ENCODE measurements at regions not wholly inside any gene's neighbourhood (a gene's known extent, or its start where the extent isn't known, plus 50 kb on each side); places are given as distances from the start of the nearest gene placed in this dataset.

- TF ChIP-seq TAF1 (IDR thresholded peaks at IDR 0.05; ENCODE audit: borderline replicate concordance, insufficient read depth, low read length) (no peak), FOXP2 (optimal IDR thresholded peaks at IDR 0.05; ENCODE audit: borderline replicate concordance, extremely low read depth, extremely low read length, insufficient read depth) (no peak), POLR2AphosphoS5 (IDR thresholded peaks at IDR 0.05; ENCODE audit: low read depth, low read length) (no peak), SIN3A (IDR thresholded peaks at IDR 0.05; ENCODE audit: borderline replicate concordance, insufficient read depth, low read length) (no peak)
- TF ChIP-seq, protein P1, sequence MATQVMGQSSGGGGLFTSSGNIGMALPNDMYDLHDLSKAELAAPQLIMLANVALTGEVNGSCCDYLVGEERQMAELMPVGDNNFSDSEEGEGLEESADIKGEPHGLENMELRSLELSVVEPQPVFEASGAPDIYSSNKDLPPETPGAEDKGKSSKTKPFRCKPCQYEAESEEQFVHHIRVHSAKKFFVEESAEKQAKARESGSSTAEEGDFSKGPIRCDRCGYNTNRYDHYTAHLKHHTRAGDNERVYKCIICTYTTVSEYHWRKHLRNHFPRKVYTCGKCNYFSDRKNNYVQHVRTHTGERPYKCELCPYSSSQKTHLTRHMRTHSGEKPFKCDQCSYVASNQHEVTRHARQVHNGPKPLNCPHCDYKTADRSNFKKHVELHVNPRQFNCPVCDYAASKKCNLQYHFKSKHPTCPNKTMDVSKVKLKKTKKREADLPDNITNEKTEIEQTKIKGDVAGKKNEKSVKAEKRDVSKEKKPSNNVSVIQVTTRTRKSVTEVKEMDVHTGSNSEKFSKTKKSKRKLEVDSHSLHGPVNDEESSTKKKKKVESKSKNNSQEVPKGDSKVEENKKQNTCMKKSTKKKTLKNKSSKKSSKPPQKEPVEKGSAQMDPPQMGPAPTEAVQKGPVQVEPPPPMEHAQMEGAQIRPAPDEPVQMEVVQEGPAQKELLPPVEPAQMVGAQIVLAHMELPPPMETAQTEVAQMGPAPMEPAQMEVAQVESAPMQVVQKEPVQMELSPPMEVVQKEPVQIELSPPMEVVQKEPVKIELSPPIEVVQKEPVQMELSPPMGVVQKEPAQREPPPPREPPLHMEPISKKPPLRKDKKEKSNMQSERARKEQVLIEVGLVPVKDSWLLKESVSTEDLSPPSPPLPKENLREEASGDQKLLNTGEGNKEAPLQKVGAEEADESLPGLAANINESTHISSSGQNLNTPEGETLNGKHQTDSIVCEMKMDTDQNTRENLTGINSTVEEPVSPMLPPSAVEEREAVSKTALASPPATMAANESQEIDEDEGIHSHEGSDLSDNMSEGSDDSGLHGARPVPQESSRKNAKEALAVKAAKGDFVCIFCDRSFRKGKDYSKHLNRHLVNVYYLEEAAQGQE (IDR thresholded peaks at IDR 0.05; ENCODE audit: insufficient read depth in 1 of 2, low read depth in 2 of 2, low read length in 2 of 2), result no peak
Measured at GRCh38 chr2:22616031-22616430, 768.9 kb upstream of the KLHL29 start.

DNA sequence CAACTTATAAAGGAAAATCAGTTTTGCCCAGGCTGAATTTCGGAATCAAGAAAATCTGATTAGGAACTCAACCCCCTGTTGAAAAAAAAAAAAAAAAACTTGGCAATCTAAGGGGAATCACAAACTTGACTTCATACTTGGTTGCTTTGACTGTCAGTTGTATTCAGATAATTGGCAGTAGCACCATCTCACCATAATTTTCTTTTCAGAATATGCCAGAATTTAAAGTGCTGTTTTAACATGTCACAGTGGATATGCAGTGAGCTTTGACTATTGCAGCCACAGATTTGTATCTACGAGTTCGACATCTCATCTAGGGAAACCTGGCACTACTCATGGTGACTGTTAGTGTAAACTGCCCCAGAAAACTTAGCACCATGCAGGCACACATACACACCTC is 761.4 kb upstream of the KLHL29 start:
- TF ChIP-seq, protein P1 (IDR thresholded peaks at IDR 0.05; ENCODE audit: insufficient read depth in 1 of 2, low read depth in 2 of 2, low read length in 2 of 2), result no peak
- TF ChIP-seq TAF1 (IDR thresholded peaks at IDR 0.05; ENCODE audit: borderline replicate concordance, insufficient read depth, low read length) (no peak), SIN3A (IDR thresholded peaks at IDR 0.05; ENCODE audit: borderline replicate concordance, insufficient read depth, low read length) (no peak), POLR2AphosphoS5 (IDR thresholded peaks at IDR 0.05; ENCODE audit: low read depth, low read length) (no peak), FOXP2 (optimal IDR thresholded peaks at IDR 0.05; ENCODE audit: borderline replicate concordance, extremely low read depth, extremely low read length, insufficient read depth) (no peak)

- no peak for TF ChIP-seq FOXP2 (optimal IDR thresholded peaks at IDR 0.05; ENCODE audit: borderline replicate concordance, extremely low read depth, extremely low read length, insufficient read depth)
Measured at GRCh38 chr2:22626621-22627020, 758.4 kb upstream of the KLHL29 start.

GRCh38 chr2:22628221-22628620 is 756.8 kb upstream of the KLHL29 start:
- no peak for TF ChIP-seq SIN3A (IDR thresholded peaks at IDR 0.05; ENCODE audit: borderline replicate concordance, insufficient read depth, low read length)
- no peak for TF ChIP-seq TAF1 (IDR thresholded peaks at IDR 0.05; ENCODE audit: borderline replicate concordance, insufficient read depth, low read length)
- TF ChIP-seq FOXP2 (optimal IDR thresholded peaks at IDR 0.05; ENCODE audit: borderline replicate concordance, extremely low read depth, extremely low read length, insufficient read depth), result no peak
- TF ChIP-seq POLR2AphosphoS5 (IDR thresholded peaks at IDR 0.05; ENCODE audit: low read depth, low read length), result no peak
- TF ChIP-seq, protein P1 (IDR thresholded peaks at IDR 0.05; ENCODE audit: insufficient read depth in 1 of 2, low read depth in 2 of 2, low read length in 2 of 2), result no peak

DNA sequence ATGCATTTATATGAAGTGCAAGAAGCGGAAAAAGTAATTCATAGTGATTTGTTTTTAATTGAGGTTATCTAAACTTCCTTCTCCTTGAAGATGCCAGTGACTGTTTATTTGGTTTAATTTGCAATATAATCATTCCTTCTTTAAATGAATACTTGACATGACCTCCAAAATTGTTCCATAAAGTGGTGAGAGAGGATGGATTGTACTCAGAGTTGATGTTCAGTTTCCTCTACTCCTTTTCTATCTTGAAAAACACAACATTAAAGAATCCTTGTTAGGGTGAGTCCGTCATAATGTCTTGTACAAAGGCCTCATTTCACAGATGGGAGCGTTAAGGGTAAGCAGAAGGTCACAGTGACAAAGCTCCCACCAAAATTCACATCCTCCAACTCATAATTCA is 756.1 kb upstream of the KLHL29 start:
- TF ChIP-seq FOXP2 (optimal IDR thresholded peaks at IDR 0.05; ENCODE audit: borderline replicate concordance, extremely low read depth, extremely low read length, insufficient read depth) (no peak), SIN3A (IDR thresholded peaks at IDR 0.05; ENCODE audit: borderline replicate concordance, insufficient read depth, low read length) (no peak), TAF1 (IDR thresholded peaks at IDR 0.05; ENCODE audit: borderline replicate concordance, insufficient read depth, low read length) (no peak), POLR2AphosphoS5 (IDR thresholded peaks at IDR 0.05; ENCODE audit: low read depth, low read length) (no peak)
- TF ChIP-seq, protein P1 (IDR thresholded peaks at IDR 0.05; ENCODE audit: insufficient read depth in 1 of 2, low read depth in 2 of 2, low read length in 2 of 2), result no peak

Measured in PFSK-1 (cell line).